Activated T-helper 9 cell treated with anti-CD3 and anti-CD28 coated beads, Interleukin-2, amount 50 U/mL, for 16 hours (primary cell): ENCODE measurements at regions not wholly inside any gene's neighbourhood (a gene's known extent, or its start where the extent isn't known, plus 50 kb on each side); places are given as distances from the start of the nearest gene placed in this dataset.

Experiments used
- DNase-seq: peaks from one replicate; pipeline ENCODE4 v3.0.0-alpha.2; 2020; ENCODE audit warnings: low read depth

DNA sequence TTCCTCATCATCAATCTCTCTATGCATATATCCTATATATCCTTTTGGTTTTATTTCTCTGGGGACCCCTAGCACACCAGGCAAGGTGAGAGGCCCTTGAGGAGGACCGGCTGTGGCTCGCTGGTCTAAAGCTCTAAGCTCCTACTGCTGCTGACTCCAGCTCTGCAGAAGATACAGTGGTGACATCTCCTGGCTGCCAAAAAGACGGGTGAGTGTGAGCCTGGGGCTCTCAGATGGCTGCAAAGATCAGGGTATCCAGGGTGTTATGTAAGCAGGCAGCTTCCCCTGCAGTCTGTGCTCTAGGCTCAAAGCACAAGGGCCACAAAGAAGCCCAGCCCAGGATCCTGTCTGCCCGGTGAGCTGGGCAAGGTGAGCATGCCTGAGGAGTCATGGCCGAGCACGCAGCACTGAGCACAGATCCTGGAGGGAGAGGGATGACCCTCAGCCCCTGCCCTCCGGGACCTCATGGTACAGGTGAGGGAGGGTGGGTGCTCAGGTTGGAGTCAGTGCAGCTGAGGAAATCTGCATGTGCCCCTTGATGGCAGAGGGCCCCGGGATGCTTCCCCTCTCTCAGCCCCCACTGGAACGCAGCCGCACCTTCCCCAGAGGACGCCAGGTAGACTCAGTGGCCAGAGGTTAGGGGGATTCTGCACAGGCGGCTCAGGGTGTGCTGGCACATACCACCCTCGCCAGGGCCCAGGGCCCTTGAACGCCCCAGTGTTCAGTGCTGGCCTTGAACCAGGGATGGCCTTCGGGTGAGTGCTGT lies 95.4 kb upstream of the INSIG1 start:
- no peak for DNase-seq

DNA sequence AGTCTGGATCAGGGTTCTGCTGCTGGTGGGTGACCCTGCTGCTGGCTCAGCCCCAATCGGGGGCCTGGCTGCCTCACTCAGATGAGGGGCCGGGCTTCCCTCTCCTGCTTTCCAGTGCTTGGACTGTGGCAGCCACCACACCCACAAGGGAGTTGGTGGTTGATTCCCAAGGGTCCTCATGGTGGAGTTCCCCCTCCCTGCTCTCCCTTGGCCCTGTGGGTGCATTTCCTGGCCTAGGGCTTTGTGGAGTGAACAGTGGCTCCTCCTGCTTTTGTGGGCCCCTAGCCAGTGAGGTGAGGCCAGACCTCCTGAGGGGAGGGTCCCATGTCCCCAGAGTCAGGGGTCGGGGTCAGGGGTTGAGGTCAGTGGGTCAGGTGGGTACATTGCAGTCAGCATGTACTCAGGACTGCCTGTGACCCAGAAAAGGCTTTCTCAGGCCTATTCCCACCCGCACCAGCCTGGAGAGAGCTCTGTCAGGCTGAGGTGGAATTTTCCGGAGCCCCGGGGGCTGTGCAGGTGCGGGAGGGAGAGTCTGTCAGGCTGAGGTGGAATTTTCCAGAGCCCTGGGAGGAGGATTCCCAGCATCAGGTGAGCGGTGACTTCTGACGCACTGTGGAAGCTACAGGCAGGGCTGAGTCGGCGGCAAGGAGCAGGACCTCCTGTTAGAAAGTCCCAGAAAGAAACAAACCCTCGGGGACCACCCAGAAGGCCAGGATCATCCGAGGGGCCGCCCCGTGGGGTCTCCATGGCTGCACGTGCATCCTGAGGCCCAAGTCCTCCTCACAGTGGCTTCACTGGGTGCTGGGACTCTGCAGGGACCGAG lies 94.4 kb upstream of the INSIG1 start:
- DNase-seq = no peak

DNA sequence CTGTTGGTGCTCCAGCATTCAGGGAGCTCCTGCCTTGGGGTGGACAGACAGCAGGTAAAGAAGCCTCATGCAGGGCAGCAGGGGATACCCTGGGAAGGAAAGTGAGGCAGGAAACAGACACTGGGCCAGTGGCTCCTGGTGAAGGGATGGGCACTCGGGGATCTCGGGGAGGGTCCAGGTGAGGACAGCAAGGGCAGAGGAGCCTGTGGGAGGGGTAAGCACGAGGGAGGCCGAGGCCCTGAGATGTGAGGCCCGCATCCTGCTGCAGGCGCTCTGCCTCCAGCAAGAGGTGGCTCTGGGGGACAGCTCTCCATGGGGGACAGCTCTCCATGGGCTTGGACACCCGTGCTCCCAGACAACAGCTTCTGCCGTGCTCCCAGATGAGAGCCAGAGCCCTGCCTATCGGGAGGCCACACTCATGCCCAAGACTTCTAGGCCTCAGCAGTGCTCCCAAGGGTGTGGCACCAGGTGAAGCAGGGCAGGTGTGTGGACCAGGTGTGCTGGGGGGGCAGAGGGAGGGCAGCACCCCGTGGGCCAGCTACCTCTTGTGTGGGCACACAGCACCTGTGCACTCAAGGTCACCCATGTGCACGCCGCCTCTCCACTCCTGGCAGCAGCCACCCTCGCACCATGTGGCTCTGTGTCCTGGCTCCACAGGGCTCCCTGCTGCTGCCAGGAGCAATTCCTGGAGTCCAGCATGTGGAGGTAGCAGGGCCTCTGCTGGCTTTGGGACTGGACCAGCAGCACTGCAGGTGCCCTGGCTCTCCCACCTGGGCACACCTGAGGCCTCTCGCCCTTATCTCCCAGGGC lies 93.6 kb upstream of the INSIG1 start:
- no peak for DNase-seq

DNA sequence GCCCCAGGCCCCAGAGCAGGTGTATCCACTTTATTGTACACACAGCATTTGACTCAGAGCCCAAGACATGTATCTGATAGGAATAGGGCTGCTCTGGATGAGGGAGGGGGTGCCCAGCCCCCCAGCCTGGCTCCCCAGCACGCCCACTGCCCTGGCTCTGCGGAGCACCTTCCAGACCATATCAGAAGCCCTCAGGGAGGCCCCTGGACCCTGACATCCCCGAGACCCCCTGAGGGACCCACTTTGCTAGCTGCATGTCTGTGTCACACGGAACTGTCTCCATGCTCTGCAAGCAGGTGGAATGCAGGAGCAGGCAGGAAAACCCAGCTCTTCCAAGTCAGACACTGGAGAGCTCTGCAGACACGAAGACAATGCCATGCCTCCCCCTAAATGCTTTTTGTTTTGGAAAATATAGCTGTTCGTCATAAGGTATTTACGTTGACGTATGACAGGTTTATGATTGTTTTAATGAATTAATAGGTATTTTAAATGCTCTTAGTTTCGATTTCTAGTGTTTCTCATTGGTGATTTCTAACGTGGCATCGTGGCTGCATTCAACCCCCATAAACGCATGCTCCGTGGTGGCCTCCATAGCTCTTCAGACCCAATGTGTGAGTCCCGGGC lies 92.8 kb upstream of the INSIG1 start:
- no peak for DNase-seq

DNA sequence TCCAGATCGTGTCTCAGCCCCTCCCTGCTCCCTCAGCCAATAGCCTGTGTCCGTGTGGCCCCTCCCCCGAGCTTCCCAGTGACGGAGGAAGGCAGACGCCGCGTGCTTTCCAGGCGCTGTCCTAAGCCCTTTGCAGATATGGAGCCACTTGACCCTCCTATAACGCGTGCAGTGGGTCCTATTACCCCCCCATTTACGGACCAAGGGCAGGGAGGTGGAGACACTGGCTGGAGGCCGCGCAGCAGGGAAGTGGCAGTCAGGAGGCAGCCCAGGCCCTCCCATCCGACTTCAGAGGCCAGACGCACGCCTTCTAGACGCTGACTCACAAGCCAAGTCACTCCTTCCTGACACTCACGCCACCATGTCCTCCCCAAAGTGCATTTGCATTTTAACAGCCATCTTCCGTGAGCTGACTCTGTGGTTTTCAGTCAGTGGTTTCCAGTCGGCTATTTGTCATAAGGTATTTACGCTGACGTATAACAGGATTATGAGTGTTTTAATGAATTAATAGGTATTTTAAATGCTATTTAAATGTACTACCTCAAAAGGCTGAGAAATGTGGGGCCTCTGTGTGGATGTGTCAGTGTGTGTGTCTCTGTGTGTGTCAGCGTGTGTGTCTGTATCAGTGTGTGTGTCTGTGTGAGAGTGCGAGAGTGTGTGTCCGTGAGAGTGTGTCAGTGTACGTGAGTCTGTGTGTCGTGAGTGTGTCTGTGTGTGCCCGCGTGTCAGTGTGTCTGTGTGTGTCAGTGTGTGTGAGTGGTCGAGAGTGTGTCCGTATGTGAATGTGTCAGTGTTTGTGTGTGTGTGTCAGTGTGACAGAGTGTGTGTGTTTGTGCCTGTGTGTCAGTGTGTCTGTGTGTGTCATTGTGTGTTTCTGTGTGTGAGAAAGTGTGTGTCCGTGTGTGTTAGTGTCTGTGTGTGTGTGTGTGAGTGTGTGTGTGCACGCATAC lies 92.0 kb upstream of the INSIG1 start:
- DNase-seq = peak; percentile 81

DNA sequence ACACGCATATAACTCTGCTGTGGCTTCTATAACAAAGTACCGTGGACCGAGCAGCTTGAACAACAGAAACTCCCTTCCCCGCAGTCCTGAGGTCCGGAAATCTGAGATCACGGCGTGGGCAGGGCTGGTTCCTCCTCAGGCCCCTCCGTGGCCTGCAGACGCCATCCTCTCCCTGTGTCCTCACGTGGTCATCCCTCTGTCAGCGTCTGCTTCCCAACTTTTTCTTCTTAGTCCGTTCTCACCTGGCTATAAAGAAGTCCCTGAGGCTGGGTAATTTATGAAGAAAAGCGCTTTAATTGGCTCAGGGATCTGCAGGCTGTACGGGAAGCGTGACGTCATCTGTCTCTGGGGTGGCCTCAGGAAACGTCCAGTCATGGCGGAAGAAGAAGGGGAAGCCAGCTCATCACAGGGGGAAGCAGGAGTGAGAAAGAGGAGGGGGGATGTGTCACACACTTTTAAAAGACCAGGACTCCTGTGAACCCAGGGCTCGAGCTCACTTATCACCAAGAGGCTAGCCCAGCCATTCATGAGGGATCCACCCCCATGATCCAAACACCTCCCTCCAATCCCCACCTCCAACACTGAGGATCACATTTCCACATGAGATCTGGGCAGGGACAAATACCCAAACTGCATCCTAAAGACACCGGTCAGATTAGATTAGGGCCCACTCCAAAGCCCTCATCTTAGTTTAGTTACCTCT lies 91.2 kb upstream of the INSIG1 start:
- DNase-seq = peak; percentile 54

DNA sequence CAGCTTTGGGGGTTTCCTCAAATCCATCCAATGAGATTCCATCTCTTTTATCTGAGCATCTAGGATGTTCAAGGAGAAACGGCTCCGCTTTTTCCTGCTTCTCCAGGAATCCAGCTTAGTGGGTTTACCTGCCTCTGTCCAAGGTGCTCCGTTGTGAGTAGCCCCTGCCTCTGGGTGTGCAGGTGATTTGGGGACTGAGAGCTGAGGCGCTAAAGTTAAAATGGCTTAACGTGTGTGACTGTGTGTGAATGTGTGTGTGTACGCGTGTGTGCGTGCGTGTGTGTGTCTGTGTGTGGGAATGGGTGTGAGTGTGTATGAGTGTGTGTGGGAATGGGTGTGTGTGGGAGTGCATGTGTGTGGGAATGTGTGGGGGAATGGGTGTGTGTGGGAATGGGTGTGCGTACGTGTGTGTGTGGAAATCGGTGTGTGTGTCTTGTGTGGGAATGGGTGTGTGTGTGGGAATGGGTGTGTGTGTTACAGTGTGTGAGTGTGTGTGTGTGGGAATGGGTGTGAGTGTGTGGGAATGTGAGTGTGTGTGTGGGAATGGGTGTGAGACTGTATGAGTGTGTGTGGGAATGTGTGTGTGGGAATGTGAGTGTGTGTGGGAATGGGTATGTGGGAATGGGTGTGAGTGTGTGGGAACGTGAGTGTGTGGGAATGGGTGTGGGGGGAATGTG lies 90.2 kb upstream of the INSIG1 start:
- no peak for DNase-seq

DNA sequence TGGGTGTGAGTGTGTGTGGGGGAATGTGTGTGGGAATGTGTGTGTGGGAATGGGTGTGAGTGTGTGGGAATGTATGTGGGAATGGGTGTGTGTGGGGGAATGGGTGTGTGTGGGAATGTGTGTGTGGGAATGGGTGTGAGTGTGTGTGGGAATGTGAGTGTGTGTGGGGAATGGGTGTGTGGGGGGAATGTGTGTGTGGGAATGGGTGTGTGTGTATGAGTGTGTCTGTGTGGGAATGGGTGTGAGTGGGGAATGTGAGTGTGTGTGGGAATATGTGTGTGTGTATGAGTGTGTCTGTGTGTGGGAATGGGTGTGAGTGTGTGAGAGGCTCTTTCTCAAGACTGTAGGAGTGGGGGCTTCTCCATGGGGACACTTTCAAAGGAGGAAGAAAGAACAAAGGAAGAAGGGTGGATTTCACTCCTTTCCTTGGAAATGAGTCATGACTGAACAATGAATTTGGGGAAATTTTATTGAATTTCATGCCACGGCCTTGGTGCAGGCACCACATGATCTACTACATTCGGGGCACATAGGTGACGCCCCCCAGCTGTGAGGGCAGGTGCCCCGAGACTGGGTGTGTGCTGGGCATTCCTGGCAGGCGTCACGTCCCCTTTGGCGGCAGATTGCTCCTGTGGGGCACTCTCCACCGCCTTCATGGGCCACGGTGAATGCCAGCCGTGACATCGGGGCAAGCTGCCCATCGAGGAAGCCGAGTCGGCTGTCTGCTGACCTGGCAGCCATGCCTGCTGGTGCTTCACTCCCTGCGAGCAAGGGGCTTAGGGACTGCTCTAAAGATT lies 88.8 kb upstream of the INSIG1 start:
- DNase-seq = no peak

DNA sequence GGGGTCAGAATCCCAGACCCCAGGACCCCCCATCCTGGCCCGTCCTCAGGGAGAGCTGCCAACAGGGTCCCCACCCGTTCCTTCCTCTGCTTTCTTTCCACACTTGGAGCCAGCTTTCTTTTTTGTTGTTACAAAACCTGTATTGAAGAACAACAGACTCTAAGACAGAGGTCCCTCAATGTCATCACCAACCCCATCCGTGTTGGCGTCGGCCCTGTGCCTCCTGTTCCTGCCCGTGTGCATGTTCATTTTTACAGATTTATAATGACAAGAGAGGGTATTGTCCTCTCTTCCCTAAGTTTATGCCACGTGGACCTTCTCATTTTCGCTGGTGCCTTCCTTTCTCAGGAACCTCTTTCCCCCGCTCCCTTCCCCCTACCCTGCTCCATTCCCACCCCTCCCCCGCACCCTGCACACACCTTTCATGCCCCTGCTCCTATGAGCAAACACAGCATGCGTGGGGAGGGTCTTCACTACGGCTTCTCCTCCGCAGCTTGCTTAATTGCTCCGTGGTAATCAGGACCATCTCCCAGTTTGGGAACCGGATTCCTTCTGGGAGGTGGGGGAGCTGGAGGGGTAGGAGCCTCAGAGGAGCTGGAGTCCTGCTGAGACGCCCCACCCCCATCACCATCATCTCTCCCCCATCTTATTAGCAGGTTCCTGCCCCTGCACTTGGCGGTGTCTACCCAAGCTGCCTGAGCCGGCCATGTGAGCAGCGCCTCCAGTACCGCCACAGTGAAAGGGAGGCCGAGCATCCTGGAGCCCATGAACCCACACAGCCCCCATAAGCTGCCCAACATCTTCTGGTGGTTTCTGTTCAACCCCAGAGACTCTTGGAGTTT lies 88.0 kb upstream of the INSIG1 start:
- no peak for DNase-seq

DNA sequence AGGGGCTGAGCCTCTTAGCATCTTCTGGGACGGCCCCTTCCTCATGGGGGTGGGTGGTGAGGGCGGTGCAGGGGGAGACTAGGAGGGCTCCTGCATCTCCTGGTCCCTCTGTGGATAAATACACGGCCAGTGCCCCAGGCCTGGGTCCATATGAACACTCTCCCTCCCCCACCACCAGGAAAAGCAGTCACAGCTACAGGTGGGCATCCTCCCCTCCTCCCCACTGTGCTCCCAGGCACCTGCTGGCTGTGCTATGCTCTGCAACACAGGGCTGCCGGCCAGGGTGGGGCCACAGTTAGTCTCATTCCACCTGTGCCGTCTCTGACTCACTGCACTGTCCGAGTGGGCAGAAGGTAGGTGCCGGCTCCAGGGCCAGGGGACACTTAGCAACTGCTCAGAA lies 87.3 kb upstream of the INSIG1 start:
- no peak for DNase-seq

DNA sequence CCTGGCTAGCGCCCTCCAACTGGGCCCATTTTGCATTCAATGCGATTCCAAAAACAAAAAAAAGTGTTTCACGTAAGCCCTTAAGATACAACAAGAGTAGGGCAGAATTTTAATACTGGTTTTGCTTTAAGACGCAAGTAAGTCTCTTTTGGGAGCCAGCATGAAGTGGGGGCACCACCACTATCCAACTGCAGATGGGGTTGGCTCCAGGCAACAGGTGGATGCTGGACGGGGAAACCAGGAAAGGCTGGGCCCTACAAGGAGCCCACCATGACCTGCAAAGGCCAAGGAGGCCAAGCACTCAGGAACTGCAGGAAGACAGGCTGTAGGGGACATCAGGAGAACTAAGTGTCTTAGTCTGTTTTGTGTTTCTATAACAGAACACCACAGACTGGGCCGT lies 86.5 kb upstream of the INSIG1 start:
- DNase-seq = no peak

DNA sequence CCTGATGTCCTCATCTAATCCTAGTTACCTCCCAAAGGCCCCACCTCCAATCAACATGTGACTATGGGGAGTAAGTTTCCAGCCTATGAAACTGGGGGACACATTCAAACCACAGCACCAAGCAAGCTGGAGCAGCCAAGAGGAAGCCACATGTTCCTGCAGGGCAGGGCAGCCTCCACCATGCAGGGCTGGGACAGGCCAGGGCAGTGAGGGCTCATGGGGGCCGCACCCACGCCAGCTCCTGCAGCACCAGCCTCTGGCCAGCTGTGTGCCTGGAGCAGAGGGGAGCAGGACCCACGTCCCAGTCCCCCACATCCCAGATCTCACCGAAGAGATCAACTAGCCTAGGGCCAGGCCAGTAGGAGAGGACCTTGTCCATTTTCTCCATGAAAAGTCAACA lies 85.9 kb upstream of the INSIG1 start:
- no peak for DNase-seq

DNA sequence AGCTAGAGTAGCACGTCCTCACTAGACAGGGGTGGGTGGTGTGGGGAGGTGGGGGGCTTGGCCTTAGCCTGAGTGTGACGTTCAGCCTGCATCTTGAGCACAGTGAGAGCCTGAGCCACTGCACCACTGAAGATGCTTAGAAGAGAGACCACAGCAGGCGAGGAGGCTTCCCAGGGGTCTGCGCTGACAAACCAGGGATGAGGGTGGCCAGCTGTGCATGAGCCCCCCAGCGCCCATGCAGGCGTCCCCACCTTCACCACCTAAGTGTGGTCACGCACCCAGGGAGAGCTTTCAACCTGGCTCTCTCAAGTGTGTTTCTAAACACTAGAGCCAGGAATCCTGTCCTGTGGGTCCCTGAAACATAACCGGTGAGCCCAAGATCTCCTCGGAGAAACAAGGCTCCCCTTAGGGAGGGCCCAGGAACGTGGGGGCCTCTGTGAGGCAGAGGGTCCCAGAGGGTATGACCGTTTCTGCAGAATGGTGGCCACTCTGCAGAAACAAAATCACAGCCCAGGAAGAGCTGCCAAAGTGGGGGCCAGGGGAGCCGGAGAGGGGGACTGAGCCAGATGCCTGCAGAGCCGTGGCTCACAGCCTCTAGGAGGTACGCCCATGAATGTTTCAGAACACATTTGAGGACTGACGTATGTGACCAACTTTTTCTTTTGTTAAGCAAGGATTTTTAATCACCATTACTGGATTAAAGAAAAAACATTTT lies 85.2 kb upstream of the INSIG1 start:
- no peak for DNase-seq

DNA sequence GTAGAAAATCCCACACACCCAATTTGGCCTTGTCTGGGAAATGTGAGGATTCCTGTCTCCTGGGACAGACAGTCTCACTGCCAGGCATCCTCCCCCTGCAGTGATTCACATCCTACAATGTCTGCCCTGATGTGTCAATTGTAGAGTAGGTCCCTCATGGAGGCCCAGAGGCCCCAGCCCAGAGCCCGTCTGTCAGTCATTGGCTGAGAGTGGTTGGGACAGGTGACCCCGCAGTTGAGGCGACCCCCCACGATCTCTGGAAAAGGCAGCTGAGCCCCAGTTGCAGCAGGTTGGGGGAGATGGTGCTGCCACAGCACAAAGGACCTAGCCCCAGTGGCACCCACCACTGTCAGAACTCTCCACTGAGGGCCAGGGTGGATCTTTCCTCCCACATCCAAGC lies 84.3 kb upstream of the INSIG1 start:
- DNase-seq = no peak

DNA sequence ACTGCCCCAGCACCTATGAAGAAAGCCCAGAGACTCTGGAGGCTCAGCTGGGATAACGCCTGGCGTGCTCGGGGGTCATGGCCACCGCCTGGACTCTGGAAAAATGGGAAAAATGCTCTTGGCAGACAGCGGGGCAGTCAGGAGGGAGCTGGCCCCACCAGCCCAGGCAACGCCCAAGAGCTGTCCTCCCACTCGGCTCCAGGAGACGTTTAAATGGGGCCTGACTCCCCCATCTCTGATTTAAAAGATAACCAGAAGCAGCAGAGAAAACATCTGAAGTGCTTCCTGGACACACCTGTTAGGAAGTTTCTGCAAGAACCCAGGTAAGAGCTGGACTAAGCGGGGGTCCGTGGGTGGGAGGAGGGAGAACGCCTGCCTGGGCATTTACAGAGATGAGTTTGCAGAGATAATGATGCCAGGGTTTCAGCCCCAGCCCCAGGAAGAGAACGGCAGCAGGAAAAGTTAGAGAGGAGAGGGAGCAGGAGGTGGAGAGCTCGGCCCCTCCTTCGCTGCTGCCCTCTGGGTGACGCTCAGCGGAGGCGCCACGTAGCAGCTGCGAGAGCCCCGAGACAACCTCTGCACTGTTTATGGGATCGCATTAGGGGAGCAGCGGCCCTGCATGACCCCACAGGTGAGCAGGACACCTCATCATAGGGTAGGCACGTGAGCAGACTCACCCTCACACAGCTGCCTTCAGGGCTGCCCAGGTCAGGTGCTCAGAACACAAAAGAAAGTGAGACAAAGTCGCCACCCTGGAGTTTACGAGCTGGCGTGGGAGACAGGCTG lies 83.5 kb upstream of the INSIG1 start:
- no peak for DNase-seq

DNA sequence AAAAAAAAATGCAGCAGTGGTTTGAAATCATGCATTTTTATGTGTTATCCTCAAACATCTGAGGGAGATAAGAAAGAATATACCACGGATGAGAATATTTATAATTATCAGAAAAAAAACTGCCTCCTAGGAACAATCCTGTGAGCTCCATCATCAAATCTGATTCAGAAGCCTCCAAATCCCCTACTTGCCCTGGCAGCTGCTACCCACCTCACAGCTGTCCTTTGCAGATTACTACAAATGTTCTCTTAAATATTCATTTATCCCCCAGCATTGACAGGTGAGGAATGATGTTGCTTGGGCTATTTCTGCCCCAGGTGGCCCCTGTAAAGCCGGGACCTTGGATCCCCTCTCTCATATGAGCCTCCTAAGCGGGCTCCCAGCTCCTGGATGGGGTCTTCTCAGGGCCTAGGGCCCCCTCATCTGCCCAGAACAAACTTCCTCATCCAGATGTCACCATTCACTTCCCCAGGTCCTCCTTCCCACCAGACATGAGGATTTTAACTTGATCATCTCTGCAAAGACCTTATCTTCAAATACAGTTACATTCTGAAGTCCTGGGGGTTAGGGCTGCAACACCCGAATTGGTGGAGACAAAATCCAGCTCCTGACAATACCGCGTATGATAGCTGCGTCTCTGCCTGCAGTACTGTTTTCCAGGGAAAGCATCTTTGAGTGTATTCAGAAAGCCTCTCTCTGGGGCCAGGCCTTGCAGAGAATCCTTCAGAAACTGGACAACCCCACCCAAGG lies 81.9 kb upstream of the INSIG1 start:
- no peak for DNase-seq
